Sigmoid colon (tissue), 6 donors: ENCODE measurements at regions not wholly inside any gene's neighbourhood (a gene's known extent, or its start where the extent isn't known, plus 50 kb on each side); places are given as distances from the start of the nearest gene placed in this dataset.

ENCODE experiments used
- DNase-seq: peaks from one replicate; pipeline ENCODE4 v3.0.0-alpha.2; 2019
- H3K27ac ChIP-seq, 4 donors: fragments of 200-600 bp; sonication (generic); one replicate each; pipeline ENCODE4 v1.5.1; 2016 to 2019; ENCODE audit warnings: mild to moderate bottlenecking in 1 of 4
- H3K27me3 ChIP-seq, 3 donors: fragments of 200-600 bp; sonication (generic); one replicate each; pipeline ENCODE4 v1.5.1; 2019; ENCODE audit warnings: mild to moderate bottlenecking in 1 of 3
- H3K36me3 ChIP-seq, 4 donors: fragments of 200-600 bp; sonication (generic); one replicate each; pipeline ENCODE4 v1.5.1; 2016 to 2019
- H3K4me1 ChIP-seq, 4 donors: fragments of 200-600 bp; sonication (generic); one replicate each; pipeline ENCODE4 v1.5.1; 2017 to 2019
- H3K4me3 ChIP-seq, 4 donors: fragments of 200-600 bp; sonication (generic); one replicate each; pipeline ENCODE4 v1.5.1; 2017 to 2019; ENCODE audit warnings: mild to moderate bottlenecking in 2 of 4, moderate library complexity in 1 of 4
- H3K9me3 ChIP-seq, 4 donors: fragments of 200-600 bp in 3 of 4; sonication (generic) in 3 of 4; one replicate each; pipeline versions ENCODE4 v1.5.1 to v1.6.1; 2013 to 2019
- EP300 ChIP-seq, 4 donors: sonication (generic); formaldehyde crosslinking; IDR thresholded peaks; one replicate each; pipeline ENCODE4 v1.6.1; 2017; ENCODE audit warnings: antibody characterized with exemption in 4 of 4
- POLR2A ChIP-seq, 2 donors: fragments of 450-650 bp; IDR thresholded peaks; one replicate each; pipeline ENCODE4 v1.6.1; 2016; ENCODE audit warnings: antibody characterized with exemption in 2 of 2, mild to moderate bottlenecking in 2 of 2, moderate library complexity in 2 of 2
- POLR2AphosphoS5 ChIP-seq, 4 donors: sonication (generic); formaldehyde crosslinking; IDR thresholded peaks; one replicate each; pipeline ENCODE4 v1.6.1; 2017; ENCODE audit warnings: antibody characterized with exemption in 4 of 4
- WGBS, 2 donors: extraction: QIAGEN DNeasy Blood & Tissue Kit; methylation state at CpG; one replicate each; pipeline ENCODE4 v1.1.7; 2013; 5-methylcytosine and 5-hydroxymethylcytosine counted together
- intact Hi-C: fragments of 100-400 bp; cut with DNase I; formaldehyde crosslinking; loops from one replicate; pipeline ENCODE4 v1.15.1; 2023
- TF ChIP-seq, protein P1 (sequence below), 4 experiments: fragments of 450-650 bp in 3 of 4; fragments of 200-600 bp in 1 of 4; IDR thresholded peaks; one replicate each; pipeline ENCODE4 v1.5.1; 2016 to 2019; ENCODE audit warnings: antibody characterized with exemption in 4 of 4, mild to moderate bottlenecking in 3 of 4, moderate library complexity in 2 of 4
- donor health status: healthy with polysubstance abuse.
- donor health status: healthy.

DNA sequence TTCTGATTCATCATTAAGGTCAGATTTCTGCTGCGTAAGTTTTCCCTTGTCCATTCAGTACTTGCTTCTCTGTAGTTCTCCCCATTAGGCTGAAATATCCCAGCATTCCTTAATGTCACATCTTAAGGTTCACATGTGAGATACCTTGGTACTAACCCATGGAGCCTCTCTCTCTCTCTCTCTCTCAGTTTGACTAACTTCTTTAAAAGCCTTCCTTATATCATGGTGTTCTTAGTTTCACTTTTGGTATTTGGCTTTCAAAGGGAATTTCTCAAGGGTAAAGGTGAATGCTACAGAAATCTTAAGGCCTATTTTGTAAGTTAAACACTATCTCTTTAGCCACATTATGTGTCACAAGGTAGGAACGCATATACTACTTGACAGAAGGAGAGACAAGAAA lies 427.3 kb upstream of the ZNF717 start:
- Histone ChIP-seq H3K27ac (no peak overlapping the region), H3K4me1 (no peaks in the 10 kb centered on the region), H3K4me3 (no peak overlapping the region), H3K27me3 (no peaks in the 10 kb centered on the region), H3K9me3 (peaks cover 0 to 5% (median 0%) of the 10 kb centered on the region in 4 donors), H3K36me3 (no peaks in the 10 kb centered on the region)
- 92 to 96% methylated on average over 2 of the region's 2 CpGs for WGBS, 2 donors
- TF ChIP-seq, protein P1, sequence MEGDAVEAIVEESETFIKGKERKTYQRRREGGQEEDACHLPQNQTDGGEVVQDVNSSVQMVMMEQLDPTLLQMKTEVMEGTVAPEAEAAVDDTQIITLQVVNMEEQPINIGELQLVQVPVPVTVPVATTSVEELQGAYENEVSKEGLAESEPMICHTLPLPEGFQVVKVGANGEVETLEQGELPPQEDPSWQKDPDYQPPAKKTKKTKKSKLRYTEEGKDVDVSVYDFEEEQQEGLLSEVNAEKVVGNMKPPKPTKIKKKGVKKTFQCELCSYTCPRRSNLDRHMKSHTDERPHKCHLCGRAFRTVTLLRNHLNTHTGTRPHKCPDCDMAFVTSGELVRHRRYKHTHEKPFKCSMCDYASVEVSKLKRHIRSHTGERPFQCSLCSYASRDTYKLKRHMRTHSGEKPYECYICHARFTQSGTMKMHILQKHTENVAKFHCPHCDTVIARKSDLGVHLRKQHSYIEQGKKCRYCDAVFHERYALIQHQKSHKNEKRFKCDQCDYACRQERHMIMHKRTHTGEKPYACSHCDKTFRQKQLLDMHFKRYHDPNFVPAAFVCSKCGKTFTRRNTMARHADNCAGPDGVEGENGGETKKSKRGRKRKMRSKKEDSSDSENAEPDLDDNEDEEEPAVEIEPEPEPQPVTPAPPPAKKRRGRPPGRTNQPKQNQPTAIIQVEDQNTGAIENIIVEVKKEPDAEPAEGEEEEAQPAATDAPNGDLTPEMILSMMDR (IDR thresholded peaks at IDR 0.05): no peak
- no peak for TF ChIP-seq POLR2AphosphoS5 (IDR thresholded peaks at IDR 0.05)
- no peak for TF ChIP-seq POLR2A (IDR thresholded peaks at IDR 0.05)
- no peak for TF ChIP-seq EP300 (IDR thresholded peaks at IDR 0.05)
- intact Hi-C loops: no loop called here
- DNase-seq: no peak

DNA sequence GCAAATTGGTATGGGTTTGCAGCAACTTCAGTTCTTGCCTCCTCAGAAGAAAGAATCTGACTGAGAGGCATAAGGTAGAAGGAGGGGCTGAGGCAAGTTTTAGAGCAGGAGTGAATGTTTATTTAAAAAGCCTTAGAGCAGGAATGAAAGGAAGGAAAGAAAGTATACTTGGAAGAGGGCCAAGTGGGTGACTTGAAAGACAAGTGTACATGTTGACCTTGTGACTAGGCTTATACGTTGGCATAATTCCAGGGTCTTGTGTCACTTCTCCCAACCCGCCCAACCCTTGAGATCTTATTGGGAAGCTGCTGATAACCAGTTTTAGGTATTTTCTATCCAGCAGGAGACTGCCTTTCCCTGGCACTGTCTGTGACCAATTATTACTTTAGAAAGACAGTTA lies 436.9 kb upstream of the ZNF717 start:
- H3K27ac ChIP-seq: no peak overlapping the region
- H3K4me3 ChIP-seq: no peak overlapping the region
- no peaks in the 10 kb centered on the region for H3K4me1 ChIP-seq
- intact Hi-C loops: no loop called here
- TF ChIP-seq POLR2A (IDR thresholded peaks at IDR 0.05) (no peak), POLR2AphosphoS5 (IDR thresholded peaks at IDR 0.05) (no peak), EP300 (IDR thresholded peaks at IDR 0.05) (no peak)
- TF ChIP-seq, protein P1 (IDR thresholded peaks at IDR 0.05): no peak
- H3K9me3 ChIP-seq: no peaks in the 10 kb centered on the region
- no peaks in the 10 kb centered on the region for H3K36me3 ChIP-seq
- 22 to 39% methylated on average over 2 of the region's 2 CpGs for WGBS, 2 donors
- DNase-seq: no peak
- no peaks in the 10 kb centered on the region for H3K27me3 ChIP-seq

DNA sequence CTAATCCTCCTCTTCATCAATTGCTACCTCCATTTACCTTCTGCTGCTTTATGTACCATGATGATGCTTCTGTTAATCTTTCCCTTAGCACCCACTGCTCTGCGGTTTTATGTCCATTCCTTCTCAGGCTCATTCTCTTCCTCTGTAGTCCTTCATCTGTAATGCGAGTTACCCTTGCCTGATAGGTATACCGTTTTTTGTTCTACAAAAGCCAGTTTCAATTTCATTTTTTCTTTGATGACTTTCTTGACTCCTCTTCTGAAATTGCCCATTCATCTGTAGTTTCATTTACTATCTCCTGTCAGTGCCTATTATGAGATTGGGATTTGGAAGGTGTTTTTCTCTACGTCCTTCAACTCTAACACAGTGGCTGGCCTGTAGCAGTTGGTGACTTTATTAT lies 445.9 kb upstream of the ZNF717 start:
- no peaks in the 10 kb centered on the region for H3K9me3 ChIP-seq
- H3K27me3 ChIP-seq: no peaks in the 10 kb centered on the region
- no peaks in the 10 kb centered on the region for H3K4me1 ChIP-seq
- intact Hi-C loops: no loop called here
- DNase-seq: no peak
- no peaks in the 10 kb centered on the region for H3K36me3 ChIP-seq
- no peak overlapping the region for H3K27ac ChIP-seq
- TF ChIP-seq POLR2A (IDR thresholded peaks at IDR 0.05) (no peak), POLR2AphosphoS5 (IDR thresholded peaks at IDR 0.05) (no peak), EP300 (IDR thresholded peaks at IDR 0.05) (no peak)
- TF ChIP-seq, protein P1 (IDR thresholded peaks at IDR 0.05): no peak
- 85 to 91% methylated on average over 4 of the region's 4 CpGs for WGBS, 2 donors
- H3K4me3 ChIP-seq: no peak overlapping the region

DNA sequence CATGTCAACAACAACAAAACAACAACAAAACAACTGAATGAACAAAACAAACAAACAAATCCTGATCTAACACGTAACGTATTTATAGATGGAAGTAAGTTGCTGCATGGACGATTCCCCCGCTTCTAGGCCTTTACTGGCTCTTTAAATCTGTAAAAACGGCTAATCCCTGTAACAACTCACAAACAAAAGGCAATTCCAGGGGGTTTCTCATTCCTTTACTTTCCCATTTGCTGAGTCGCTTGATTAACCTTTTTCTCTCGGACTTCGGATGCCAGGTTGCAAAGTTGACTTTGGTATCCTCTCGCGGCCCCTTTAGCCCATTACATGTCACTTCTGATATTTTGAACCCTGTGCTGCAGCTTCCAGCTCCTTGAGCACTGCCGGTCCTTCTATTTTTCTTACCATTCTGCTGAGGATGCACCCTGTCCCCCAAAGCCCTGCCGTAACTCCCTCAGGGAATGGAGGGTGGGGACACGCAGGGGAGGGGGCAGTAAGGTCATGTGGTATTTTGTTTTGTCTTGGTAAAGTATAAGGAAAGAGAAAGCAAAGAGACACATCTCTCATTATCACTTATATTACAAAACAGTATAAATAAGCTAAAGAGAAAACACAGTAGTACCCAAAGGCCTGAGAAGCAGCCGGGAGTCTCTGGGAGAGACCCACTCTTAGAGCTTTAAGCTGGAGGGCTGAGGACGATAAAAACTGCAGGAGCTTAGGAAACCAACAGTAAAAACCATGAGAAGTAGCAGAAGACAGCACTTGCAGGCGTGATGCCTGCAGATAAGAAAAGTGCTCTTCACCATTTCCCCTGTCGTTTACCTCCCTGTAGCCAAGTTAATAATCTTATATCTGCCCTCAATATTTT lies 457.8 kb upstream of the ZNF717 start:
- H3K27me3 ChIP-seq: no peaks in the 10 kb centered on the region
- TF ChIP-seq POLR2AphosphoS5 (IDR thresholded peaks at IDR 0.05) (no peak), POLR2A (IDR thresholded peaks at IDR 0.05) (no peak), EP300 (IDR thresholded peaks at IDR 0.05) (no peak)
- TF ChIP-seq, protein P1 (IDR thresholded peaks at IDR 0.05): no peak
- WGBS, 2 donors: 79 to 81% methylated on average over 17 of the region's 17 CpGs
- no peaks in the 10 kb centered on the region for H3K4me1 ChIP-seq
- DNase-seq: no peak
- intact Hi-C loops: no loop called here
- no peak overlapping the region for H3K4me3 ChIP-seq
- H3K36me3 ChIP-seq: no peaks in the 10 kb centered on the region
- no peak overlapping the region for H3K27ac ChIP-seq
- H3K9me3 ChIP-seq: no peaks in the 10 kb centered on the region
